Gastroesophageal sphincter (tissue), 4 donors: ENCODE measurements at regions not wholly inside any gene's neighbourhood (a gene's known extent, or its start where the extent isn't known, plus 50 kb on each side); places are given as distances from the start of the nearest gene placed in this dataset.

Experiments used
- ATAC-seq: fragments of 150-250 bp; one replicate; pipeline ENCODE4 v1.9.1; 2016; ENCODE audit warnings: mild to moderate bottlenecking, moderate library complexity
- H3K27ac ChIP-seq, 4 donors: fragments of 200-600 bp; sonication (generic) in 3 of 4; 1 replicate in 3 of 4; 2 replicates in 1 of 4; pipeline ENCODE4 v1.5.1; 2016 to 2019
- H3K27me3 ChIP-seq: fragments of 200-600 bp; sonication (generic); one replicate; pipeline ENCODE4 v1.5.1; 2019
- H3K36me3 ChIP-seq, 2 donors: fragments of 200-600 bp; sonication (generic); one replicate each; pipeline ENCODE4 v1.5.1; 2019; ENCODE audit warnings: control low read depth in 1 of 2
- H3K4me1 ChIP-seq, 3 donors: fragments of 200-600 bp; sonication (generic); 1 replicate in 2 of 3; 2 replicates in 1 of 3; pipeline ENCODE4 v1.5.1; 2016 to 2019; ENCODE audit warnings: control low read depth in 2 of 3
- H3K4me3 ChIP-seq, 2 donors: fragments of 200-600 bp; sonication (generic); one replicate each; pipeline ENCODE4 v1.5.1; 2019; ENCODE audit warnings: mild to moderate bottlenecking in 1 of 2, moderate library complexity in 1 of 2
- H3K9me3 ChIP-seq, 3 donors: fragments of 200-600 bp; sonication (generic); one replicate each; pipeline ENCODE4 v1.5.1; 2017 to 2019; ENCODE audit warnings: control low read depth in 2 of 3
- CTCF ChIP-seq, 4 experiments: fragments of 200-600 bp in 2 of 4; fragments of 450-650 bp in 2 of 4; sonication (generic) in 1 of 4; IDR thresholded peaks; one replicate each; pipeline ENCODE4 v1.5.1; 2017 to 2019; ENCODE audit warnings: antibody characterized with exemption in 4 of 4, mild to moderate bottlenecking in 2 of 4, moderate library complexity in 2 of 4
- EP300 ChIP-seq: sonication (generic); formaldehyde crosslinking; IDR thresholded peaks from one replicate; pipeline ENCODE4 v1.6.1; 2017; ENCODE audit warnings: antibody characterized with exemption, mild to moderate bottlenecking
- POLR2A ChIP-seq, 2 donors: fragments of 450-650 bp; IDR thresholded peaks; one replicate each; pipeline ENCODE4 v1.6.1; 2017; ENCODE audit warnings: antibody characterized with exemption in 2 of 2, mild to moderate bottlenecking in 2 of 2, moderate library complexity in 1 of 2
- POLR2AphosphoS5 ChIP-seq: sonication (generic); formaldehyde crosslinking; IDR thresholded peaks from one replicate; pipeline ENCODE4 v1.6.1; 2017; ENCODE audit warnings: antibody characterized with exemption
- WGBS, 2 donors: methylation state at CpG; one replicate each; pipeline ENCODE4 v1.1.5; 2018; ENCODE audit warnings: low coverage in 1 of 2; 5-methylcytosine and 5-hydroxymethylcytosine counted together

GRCh38 chr10:9096288-9096687, 1041.8 kb downstream of the GATA3 start:
- H3K4me1 ChIP-seq, result no peaks in the 10 kb centered on the region
- H3K27ac ChIP-seq, result no peak overlapping the region
- no peak for ATAC-seq
- H3K4me3 ChIP-seq, result no peak overlapping the region
- H3K9me3 ChIP-seq, result no peaks in the 10 kb centered on the region
- H3K27me3 ChIP-seq, result no peaks in the 10 kb centered on the region
- 70 to 78% methylated on average over 4 of the region's 4 CpGs for WGBS, 2 donors
- no peaks in the 10 kb centered on the region for H3K36me3 ChIP-seq
- TF ChIP-seq POLR2A (IDR thresholded peaks at IDR 0.05) (no peak), CTCF (IDR thresholded peaks at IDR 0.05) (no peak), EP300 (no peak), POLR2AphosphoS5 (no peak)

GRCh38 chr10:9097206-9097990, 1042.9 kb downstream of the GATA3 start:
- no peak overlapping the region for H3K27ac ChIP-seq
- no peaks in the 10 kb centered on the region for H3K9me3 ChIP-seq
- no peak overlapping the region for H3K4me3 ChIP-seq
- 38 to 50% methylated on average over 2 of the region's 2 CpGs for WGBS, 2 donors
- no peaks in the 10 kb centered on the region for H3K36me3 ChIP-seq
- H3K27me3 ChIP-seq, result no peaks in the 10 kb centered on the region
- ATAC-seq, result no peak
- no peak for TF ChIP-seq CTCF (IDR thresholded peaks at IDR 0.05)
- TF ChIP-seq POLR2A (IDR thresholded peaks at IDR 0.05), result no peak
- no peak for TF ChIP-seq POLR2AphosphoS5
- TF ChIP-seq EP300, result no peak
- no peaks in the 10 kb centered on the region for H3K4me1 ChIP-seq

DNA sequence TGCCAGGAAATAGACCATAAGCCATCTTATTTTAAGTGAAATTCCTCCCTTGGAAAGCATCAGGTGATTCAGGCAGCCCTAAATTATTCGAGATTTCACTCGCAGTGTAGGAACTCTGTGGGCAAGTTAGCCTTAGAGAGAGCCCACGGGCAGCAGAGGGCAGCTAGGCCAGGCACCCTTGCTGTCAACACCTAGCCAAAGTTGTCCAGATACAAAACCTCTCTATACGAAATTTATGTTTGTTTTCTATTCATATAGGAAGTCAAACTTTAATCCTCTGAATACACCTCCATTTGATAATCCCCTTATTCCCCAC, 1043.5 kb downstream of the GATA3 start:
- ATAC-seq, result no peak
- WGBS, 2 donors, result 39 to 56% methylated on average over 4 of the region's 4 CpGs
- H3K27ac ChIP-seq, result no peak overlapping the region
- H3K4me1 ChIP-seq, result no peaks in the 10 kb centered on the region
- H3K4me3 ChIP-seq, result no peak overlapping the region
- H3K36me3 ChIP-seq, result no peaks in the 10 kb centered on the region
- H3K9me3 ChIP-seq, result no peaks in the 10 kb centered on the region
- TF ChIP-seq POLR2A (IDR thresholded peaks at IDR 0.05) (no peak), CTCF (IDR thresholded peaks at IDR 0.05) (no peak), EP300 (no peak), POLR2AphosphoS5 (no peak)
- no peaks in the 10 kb centered on the region for H3K27me3 ChIP-seq

- H3K4me1 ChIP-seq, result no peaks in the 10 kb centered on the region
- no peaks in the 10 kb centered on the region for H3K36me3 ChIP-seq
- no peak for TF ChIP-seq POLR2AphosphoS5
- no peak for TF ChIP-seq EP300
- TF ChIP-seq CTCF (IDR thresholded peaks at IDR 0.05), result no peak
- TF ChIP-seq POLR2A (IDR thresholded peaks at IDR 0.05), result no peak
- H3K4me3 ChIP-seq, result no peak overlapping the region
- WGBS, 2 donors, result 63 to 74% methylated on average over 4 of the region's 4 CpGs
- no peaks in the 10 kb centered on the region for H3K27me3 ChIP-seq
- no peak for ATAC-seq
- no peaks in the 10 kb centered on the region for H3K9me3 ChIP-seq
- no peak overlapping the region for H3K27ac ChIP-seq
Measured at GRCh38 chr10:9102026-9102425, 1047.5 kb downstream of the GATA3 start.

GRCh38 chr10:9103301-9103700, 1048.8 kb downstream of the GATA3 start:
- Histone ChIP-seq H3K9me3 (no peaks in the 10 kb centered on the region), H3K27ac (no peak overlapping the region), H3K4me1 (no peaks in the 10 kb centered on the region), H3K4me3 (no peak overlapping the region), H3K36me3 (no peaks in the 10 kb centered on the region), H3K27me3 (no peaks in the 10 kb centered on the region)
- no peak for ATAC-seq
- TF ChIP-seq EP300 (no peak), POLR2A (IDR thresholded peaks at IDR 0.05) (no peak), CTCF (IDR thresholded peaks at IDR 0.05) (no peak), POLR2AphosphoS5 (no peak)
- 40 to 43% methylated on average over 4 of the region's 4 CpGs for WGBS, 2 donors
